ENCODE measurements at regions not wholly inside any gene's neighbourhood (a gene's known extent, or its start where the extent isn't known, plus 50 kb on each side); places are given as distances from the start of the nearest gene placed in this dataset.
"Not testable (repeated sequence)": the region's sequence is repeated elsewhere in the genome, so short reads cannot be mapped to it uniquely, and the experiment has no call there.

- DNase-seq, result no peak
These were observed 738.8 kb upstream of the GOLIM4 start for GRCh38 chr3:168834558-168834957.

GRCh38 chr3:168828943-168829342 lies 733.2 kb upstream of the GOLIM4 start:
- DNase-seq, result no peak

GRCh38 chr3:168828536-168828935 lies 732.8 kb upstream of the GOLIM4 start:
- no peak for DNase-seq

GRCh38 chr3:168828014-168828413 lies 732.3 kb upstream of the GOLIM4 start:
- no peak for DNase-seq

GRCh38 chr3:168824107-168824506 lies 728.4 kb upstream of the GOLIM4 start:
- DNase-seq, result no peak

GRCh38 chr3:168823466-168823865 lies 727.7 kb upstream of the GOLIM4 start:
- DNase-seq, result no peak

- DNase-seq, result no peak
These were observed 725.2 kb upstream of the GOLIM4 start for GRCh38 chr3:168820810-168821415.

GRCh38 chr3:168817177-168817576 lies 721.5 kb upstream of the GOLIM4 start:
- no peak for DNase-seq

GRCh38 chr3:168815946-168816345 lies 720.2 kb upstream of the GOLIM4 start:
- DNase-seq, result no peak

- no peak for DNase-seq
These were observed 717.6 kb upstream of the GOLIM4 start for GRCh38 chr3:168813225-168813802.

GRCh38 chr3:168812234-168812633 lies 716.5 kb upstream of the GOLIM4 start:
- DNase-seq, result no peak

GRCh38 chr3:168808596-168808995 lies 712.9 kb upstream of the GOLIM4 start:
- DNase-seq, result no peak

- DNase-seq, result no peak
These were observed 711.7 kb upstream of the GOLIM4 start for GRCh38 chr3:168807448-168807847.

GRCh38 chr3:168806871-168807270 lies 711.1 kb upstream of the GOLIM4 start:
- DNase-seq, result no peak

GRCh38 chr3:168803536-168803935 lies 707.8 kb upstream of the GOLIM4 start:
- no peak for DNase-seq

GRCh38 chr3:168802766-168803165 lies 707.0 kb upstream of the GOLIM4 start:
- DNase-seq, result no peak

- DNase-seq, result no peak
These were observed 706.1 kb upstream of the GOLIM4 start for GRCh38 chr3:168801794-168802193.

GRCh38 chr3:168796339-168796738 lies 700.6 kb upstream of the GOLIM4 start:
- DNase-seq, result no peak

GRCh38 chr3:168794427-168794826 lies 698.7 kb upstream of the GOLIM4 start:
- DNase-seq, result no peak

GRCh38 chr3:168782193-168782592 lies 686.5 kb upstream of the GOLIM4 start:
- DNase-seq, result no peak

GRCh38 chr3:168779970-168780645 lies 684.4 kb upstream of the GOLIM4 start:
- not testable (repeated sequence) for DNase-seq

- DNase-seq, result no peak
These were observed 658.0 kb upstream of the GOLIM4 start for GRCh38 chr3:168753724-168754123.

- DNase-seq, result no peak
These were observed 656.6 kb upstream of the GOLIM4 start for GRCh38 chr3:168752339-168752738.

GRCh38 chr3:168747697-168748096 lies 652.0 kb upstream of the GOLIM4 start:
- no peak for DNase-seq

Data from CD4-positive, alpha-beta T cell treated with Interleukin-1 beta for 1 hour (primary cell).